SU-DHL-6 (cell line): ENCODE measurements at regions not wholly inside any gene's neighbourhood (a gene's known extent, or its start where the extent isn't known, plus 50 kb on each side); places are given as distances from the start of the nearest gene placed in this dataset.
A peak's percentile ranks its signal among the peaks of the same experiment; 100 is the strongest.

ENCODE experiments used
- H2AFZ ChIP-seq: fragments of 200-600 bp; sonication (generic); 2 replicates; pipeline ENCODE4 v1.6.1; 2014; ENCODE audit warnings: low read depth, mild to moderate bottlenecking, moderate library complexity, mixed read lengths, antibody characterized with exemption, low read length; ENCODE audit not compliant: severe bottlenecking
- H3F3A ChIP-seq: fragments of 200-600 bp; shearing (Covaris generic); 2 replicates; pipeline ENCODE4 v1.6.0; 2016; ENCODE audit warnings: antibody characterized with exemption, mild to moderate bottlenecking; ENCODE audit not compliant: insufficient read depth
- H3K27ac ChIP-seq: fragments of 200-600 bp; sonication (generic); 2 replicates; pipeline ENCODE4 v1.5.1; 2016; ENCODE audit warnings: low read depth, mild to moderate bottlenecking, low read length, moderate library complexity, mixed read lengths
- H3K27me3 ChIP-seq: fragments of 200-600 bp; sonication (generic), shearing (Covaris generic); 2 replicates; pipeline ENCODE4 v1.6.0; 2014; ENCODE audit warnings: mild to moderate bottlenecking, low read length
- H3K36me3 ChIP-seq: fragments of 200-600 bp; sonication (generic); 2 replicates; pipeline ENCODE4 v1.6.1; 2014; ENCODE audit warnings: mild to moderate bottlenecking, low read length, mixed read lengths
- H3K4me2 ChIP-seq: fragments of 300-600, 200-600 bp; shearing (Covaris generic), sonication (generic); 2 replicates; pipeline ENCODE4 v1.6.0; 2014; ENCODE audit warnings: low read length, low read depth, mild to moderate bottlenecking; ENCODE audit not compliant: poor library complexity, severe bottlenecking
- H3K4me3 ChIP-seq: fragments of 200-600 bp; sonication (generic); 2 replicates; pipeline ENCODE4 v1.5.1; 2014; ENCODE audit warnings: antibody characterized with exemption, low read length, mild to moderate bottlenecking, mixed read lengths; ENCODE audit not compliant: insufficient read depth, poor library complexity, severe bottlenecking
- H3K79me2 ChIP-seq: fragments of 200-600 bp; sonication (generic); 2 replicates; pipeline ENCODE4 v1.6.1; 2014; ENCODE audit warnings: mild to moderate bottlenecking, low read length, moderate library complexity; ENCODE audit not compliant: insufficient read depth
- H3K9ac ChIP-seq: fragments of 200-600 bp; sonication (generic); 2 replicates; pipeline ENCODE4 v1.7.0; 2014; ENCODE audit warnings: mild to moderate bottlenecking, low read length
- H3K9me2 ChIP-seq: fragments of 200-600 bp; sonication (generic); replicated peaks from 2 replicates; pipeline ENCODE4 v1.6.1; 2014; ENCODE audit warnings: low read length; ENCODE audit not compliant: insufficient read depth
- H3K9me3 ChIP-seq: fragments of 200-600 bp; sonication (generic); 2 replicates; pipeline ENCODE4 v1.6.1; 2014; ENCODE audit warnings: low read length, mixed read lengths; ENCODE audit not compliant: insufficient read depth
- H4K20me1 ChIP-seq: fragments of 200-600 bp; sonication (generic); 2 replicates; pipeline ENCODE4 v1.6.1; 2014; ENCODE audit warnings: low read depth, mild to moderate bottlenecking, antibody characterized with exemption, low read length, moderate library complexity, mixed read lengths
- EZH2phosphoT487 ChIP-seq: fragments of 200-600 bp; sonication (generic), shearing (Covaris generic); conservative IDR thresholded peaks from 2 replicates; pipeline ENCODE4 v1.6.1; 2018; ENCODE audit warnings: mild to moderate bottlenecking, antibody characterized with exemption, low read length, moderate library complexity, mixed read lengths
- TF ChIP-seq, protein P1 (sequence below): fragments of 200-600 bp; sonication (generic); IDR thresholded peaks from one replicate; pipeline ENCODE4 v1.5.1; 2017; ENCODE audit warnings: antibody characterized with exemption, mild to moderate bottlenecking, low read length, moderate library complexity; ENCODE audit not compliant: insufficient read depth, poor library complexity, severe bottlenecking

DNA sequence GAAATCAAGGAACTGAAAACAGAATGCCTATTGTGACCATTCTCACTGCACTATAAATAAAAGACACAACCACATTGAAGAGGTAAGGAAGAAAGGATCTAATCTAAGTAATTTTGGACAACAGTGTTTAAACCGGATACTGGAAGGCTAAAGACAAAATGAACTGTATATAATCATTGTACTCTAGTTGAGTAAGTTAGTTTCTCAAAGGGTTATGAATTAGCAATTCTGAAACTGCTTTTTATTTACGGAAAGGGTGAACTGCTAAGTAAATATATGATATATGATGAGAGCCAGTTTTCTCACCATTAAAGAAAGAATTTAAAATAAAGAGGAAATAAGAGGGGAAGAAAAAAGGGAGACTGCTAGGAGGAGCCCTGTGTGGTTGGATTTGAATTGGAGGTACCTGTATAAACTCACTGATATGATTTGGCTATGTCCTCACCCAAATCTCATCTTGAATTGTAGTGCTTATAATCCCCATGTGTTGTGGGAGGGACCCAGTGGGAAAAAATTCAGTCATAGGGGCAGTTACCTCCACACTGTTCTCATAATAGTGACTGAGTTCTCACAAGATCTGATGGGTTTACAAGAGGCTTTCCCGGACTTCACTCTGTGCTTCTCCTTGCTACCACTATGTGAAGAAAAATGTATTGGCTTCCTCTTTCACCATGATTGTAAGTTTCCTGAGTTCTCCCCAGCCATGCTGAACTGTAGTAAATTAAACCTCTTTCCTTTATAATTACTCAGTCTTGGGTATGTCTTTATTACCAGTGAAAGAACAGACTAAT is 607.7 kb downstream of the PYDC2 start:
- H3K36me3 ChIP-seq = no peaks in the 10 kb centered on the region
- H3K27ac ChIP-seq = no peak overlapping the region
- no peak overlapping the region for H3K9ac ChIP-seq
- H3K9me3 ChIP-seq = no peaks in the 10 kb centered on the region
- no peaks in the 10 kb centered on the region for H3K9me2 ChIP-seq
- H3F3A ChIP-seq = peaks cover 13% of the 10 kb centered on the region; the same call in 1 of the 2 replicates
- peak overlapping the region; percentile 10 for H3K4me2 ChIP-seq
- TF ChIP-seq, protein P1, sequence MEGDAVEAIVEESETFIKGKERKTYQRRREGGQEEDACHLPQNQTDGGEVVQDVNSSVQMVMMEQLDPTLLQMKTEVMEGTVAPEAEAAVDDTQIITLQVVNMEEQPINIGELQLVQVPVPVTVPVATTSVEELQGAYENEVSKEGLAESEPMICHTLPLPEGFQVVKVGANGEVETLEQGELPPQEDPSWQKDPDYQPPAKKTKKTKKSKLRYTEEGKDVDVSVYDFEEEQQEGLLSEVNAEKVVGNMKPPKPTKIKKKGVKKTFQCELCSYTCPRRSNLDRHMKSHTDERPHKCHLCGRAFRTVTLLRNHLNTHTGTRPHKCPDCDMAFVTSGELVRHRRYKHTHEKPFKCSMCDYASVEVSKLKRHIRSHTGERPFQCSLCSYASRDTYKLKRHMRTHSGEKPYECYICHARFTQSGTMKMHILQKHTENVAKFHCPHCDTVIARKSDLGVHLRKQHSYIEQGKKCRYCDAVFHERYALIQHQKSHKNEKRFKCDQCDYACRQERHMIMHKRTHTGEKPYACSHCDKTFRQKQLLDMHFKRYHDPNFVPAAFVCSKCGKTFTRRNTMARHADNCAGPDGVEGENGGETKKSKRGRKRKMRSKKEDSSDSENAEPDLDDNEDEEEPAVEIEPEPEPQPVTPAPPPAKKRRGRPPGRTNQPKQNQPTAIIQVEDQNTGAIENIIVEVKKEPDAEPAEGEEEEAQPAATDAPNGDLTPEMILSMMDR = no peak
- TF ChIP-seq EZH2phosphoT487 = no peak
- peak overlapping the region; percentile 66 for H2AFZ ChIP-seq
- H3K27me3 ChIP-seq = no peaks in the 10 kb centered on the region
- H4K20me1 ChIP-seq = no peaks in the 10 kb centered on the region
- H3K79me2 ChIP-seq = no peaks in the 10 kb centered on the region
- H3K4me3 ChIP-seq = no peak overlapping the region

DNA sequence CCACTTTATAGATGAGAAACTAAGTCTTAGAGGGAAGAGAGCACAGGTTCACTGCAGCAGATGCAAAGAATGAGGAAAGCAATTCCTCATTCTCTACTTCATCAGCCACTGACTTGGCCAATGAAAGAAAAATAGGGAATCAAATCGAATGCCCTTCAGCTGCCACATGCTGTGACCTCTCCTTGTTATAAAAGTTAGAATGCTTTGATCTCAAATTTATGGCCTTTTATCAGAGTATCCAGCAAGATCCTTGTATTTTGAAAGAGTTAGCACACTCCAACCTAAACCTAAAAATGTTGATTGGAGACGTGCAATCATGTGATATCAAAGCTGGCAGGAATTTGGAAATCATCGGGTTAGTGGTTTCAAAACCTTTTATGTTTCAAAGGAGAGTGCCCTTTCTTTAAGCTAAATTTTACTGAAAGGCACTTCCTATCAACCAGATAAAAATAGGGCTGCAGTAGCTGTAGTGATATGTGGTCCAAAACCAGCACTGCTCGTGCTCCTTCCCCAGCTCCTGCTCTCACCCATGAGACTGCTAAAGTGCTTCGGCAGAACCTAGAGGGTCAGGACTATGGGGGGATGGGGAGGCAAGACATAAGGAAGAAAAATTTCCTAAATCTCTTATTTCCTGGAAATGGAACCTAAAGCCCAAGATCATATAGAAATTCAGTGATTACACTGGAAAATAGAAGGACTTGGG is 617.0 kb downstream of the PYDC2 start:
- no peak overlapping the region for H3K27ac ChIP-seq
- H2AFZ ChIP-seq = no peak overlapping the region
- H3K4me2 ChIP-seq = no peak overlapping the region
- H3K9me2 ChIP-seq = no peaks in the 10 kb centered on the region
- H3K9ac ChIP-seq = no peak overlapping the region
- TF ChIP-seq, protein P1 = no peak
- TF ChIP-seq EZH2phosphoT487 = no peak
- no peak overlapping the region for H3K4me3 ChIP-seq
- H3K36me3 ChIP-seq = no peaks in the 10 kb centered on the region
- H3F3A ChIP-seq = no peaks in the 10 kb centered on the region
- H3K9me3 ChIP-seq = no peaks in the 10 kb centered on the region
- H3K79me2 ChIP-seq = no peaks in the 10 kb centered on the region
- H4K20me1 ChIP-seq = no peaks in the 10 kb centered on the region
- no peaks in the 10 kb centered on the region for H3K27me3 ChIP-seq

DNA sequence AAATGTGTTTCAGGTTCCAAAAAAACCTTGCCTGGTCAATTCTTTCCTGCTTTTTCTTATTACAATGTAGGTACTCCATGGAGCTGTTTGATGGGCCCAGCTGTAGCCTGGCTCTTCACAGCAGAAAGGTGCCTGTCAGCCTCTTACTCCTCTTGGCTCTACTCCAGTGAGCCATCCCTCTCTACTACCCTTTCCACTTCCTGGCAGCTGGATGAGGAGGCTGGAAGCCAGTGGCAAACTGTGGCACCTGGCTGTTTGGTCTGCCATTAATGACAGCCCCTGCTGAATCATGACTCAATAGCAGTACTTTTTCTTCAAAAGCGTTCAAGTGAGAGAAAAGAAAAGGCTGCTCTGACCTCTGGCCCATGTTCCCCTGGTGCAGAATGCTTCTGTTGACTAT is 618.1 kb downstream of the PYDC2 start:
- Histone ChIP-seq H3K27me3 (no peaks in the 10 kb centered on the region), H2AFZ (no peak overlapping the region), H3K4me3 (no peak overlapping the region)

More for the DNA sequence above, 618.1 kb downstream of the PYDC2 start:
- no peaks in the 10 kb centered on the region for H3F3A ChIP-seq
- H3K9ac ChIP-seq = no peak overlapping the region
- no peaks in the 10 kb centered on the region for H4K20me1 ChIP-seq
- no peaks in the 10 kb centered on the region for H3K79me2 ChIP-seq
- TF ChIP-seq, protein P1 = no peak
- TF ChIP-seq EZH2phosphoT487 = no peak
- H3K36me3 ChIP-seq = no peaks in the 10 kb centered on the region
- no peak overlapping the region for H3K4me2 ChIP-seq
- H3K27ac ChIP-seq = no peak overlapping the region
- no peaks in the 10 kb centered on the region for H3K9me2 ChIP-seq
- no peaks in the 10 kb centered on the region for H3K9me3 ChIP-seq
